Epithelial cell of proximal tubule (primary cell): ENCODE measurements at regions not wholly inside any gene's neighbourhood (a gene's known extent, or its start where the extent isn't known, plus 50 kb on each side); places are given as distances from the start of the nearest gene placed in this dataset.

Source experiments
- DNase-seq: peaks from one replicate; pipeline ENCODE4 v3.0.0-alpha.2; 2011; ENCODE audit warnings: low read depth
- H3K4me3 ChIP-seq: 2 replicates; pipeline ENCODE4 v1.5.1; 2011; ENCODE audit warnings: low read depth, mild to moderate bottlenecking, low read length
- CTCF ChIP-seq: conservative IDR thresholded peaks from 2 replicates; pipeline ENCODE4 v1.5.1; 2012; ENCODE audit warnings: low read depth, mild to moderate bottlenecking, low read length

- no peak for TF ChIP-seq CTCF
- no peak overlapping the region for H3K4me3 ChIP-seq
- no peak for DNase-seq
Observed at GRCh38 chr11:15616130-15617105, 501.7 kb downstream of the INSC start.

- no peak for TF ChIP-seq CTCF
- no peak for DNase-seq
- H3K4me3 ChIP-seq = no peak overlapping the region
Observed at GRCh38 chr11:15617126-15617525, 502.4 kb downstream of the INSC start.

DNA sequence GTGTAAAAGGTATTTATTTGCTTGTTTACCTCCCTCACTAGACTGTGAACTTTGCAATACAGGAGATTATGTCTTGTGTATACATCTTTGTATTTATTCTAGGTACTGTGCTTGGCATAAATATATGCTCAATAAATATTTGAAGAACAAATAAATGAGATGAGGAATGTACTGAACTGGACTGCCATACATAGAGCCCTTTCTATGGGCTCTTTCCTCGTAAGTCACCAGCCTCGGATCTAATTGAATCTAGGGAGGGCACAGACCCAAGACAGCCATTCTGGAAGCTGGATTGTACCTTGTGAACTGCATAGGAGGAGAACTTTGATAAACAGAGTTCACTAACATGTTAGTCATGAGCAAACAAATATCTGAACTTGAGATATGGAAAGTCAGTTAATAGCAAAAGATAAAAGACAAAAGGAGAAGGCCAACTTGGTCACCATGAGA is 503.9 kb downstream of the INSC start:
- no peak for DNase-seq
- TF ChIP-seq CTCF = no peak
- no peak overlapping the region for H3K4me3 ChIP-seq

GRCh38 chr11:15621565-15621964 is 506.8 kb downstream of the INSC start:
- H3K4me3 ChIP-seq = no peak overlapping the region
- DNase-seq = no peak
- no peak for TF ChIP-seq CTCF

- no peak for DNase-seq
- no peak overlapping the region for H3K4me3 ChIP-seq
- TF ChIP-seq CTCF = no peak
Observed at GRCh38 chr11:15622231-15622890, 507.6 kb downstream of the INSC start.

DNA sequence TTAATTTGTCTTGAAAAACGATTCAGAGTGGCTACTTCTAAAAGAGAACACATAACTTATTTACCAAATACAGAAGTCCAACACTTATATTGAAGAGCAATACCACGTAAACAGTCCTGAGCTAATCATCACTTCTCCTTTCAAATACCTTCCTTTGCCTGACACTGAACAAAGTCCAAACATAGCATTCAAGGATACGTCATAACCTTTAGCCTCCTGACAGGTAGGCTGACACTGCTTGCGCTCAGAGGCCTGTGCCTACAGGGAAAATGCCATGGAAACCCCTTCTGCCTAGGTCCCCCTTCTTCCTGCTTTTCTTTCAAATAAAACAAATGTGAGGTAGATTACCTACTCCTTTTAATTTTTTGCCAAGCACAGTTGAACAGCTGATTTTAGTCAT is 510.0 kb downstream of the INSC start:
- DNase-seq = no peak
- TF ChIP-seq CTCF = no peak
- H3K4me3 ChIP-seq = no peak overlapping the region
